IMR-90 (cell line): ENCODE measurements at regions not wholly inside any gene's neighbourhood (a gene's known extent, or its start where the extent isn't known, plus 50 kb on each side); places are given as distances from the start of the nearest gene placed in this dataset.

Source experiments
- ATAC-seq: fragments of 200-7000 bp; cut with Tn5 transposase; 2 replicates; pipeline ENCODE4 v1.9.1; 2020; ENCODE audit warnings: low read depth, mild to moderate bottlenecking, moderate library complexity
- BruUV-seq: library from RNA; stranded (reverse); fragments of 400-500 nt; replicated peaks from 2 replicates; lab custom pipeline; 2021; lab: Mats Ljungman, UMichigan
- CTCF ChIA-PET: fragments of 300-600 bp; formaldehyde crosslinking; extraction: SDS; loops from one replicate; lab custom pipeline; 2021; ENCODE audit warnings: antibody characterized with exemption; lab: Yijun Ruan, JAX
- POLR2A ChIA-PET: fragments of 300-600 bp; sonication (Branson Sonifier 250); formaldehyde crosslinking; loops from one replicate; lab custom pipeline; 2022; ENCODE audit warnings: antibody characterized with exemption; ENCODE audit not compliant: unreplicated experiment; lab: Charles Lee
- DNase-seq: peaks from one replicate; pipeline ENCODE4 v3.0.0; 2013
- H2AFZ ChIP-seq: replicated peaks from 2 replicates; pipeline ENCODE3; 2013; ENCODE audit warnings: low read length, mild to moderate bottlenecking; ENCODE audit not compliant: poor library complexity
- H2AK5ac ChIP-seq: 2 replicates; pipeline ENCODE4 v1.6.1; 2013; ENCODE audit warnings: low read depth, low read length, inconsistent platforms
- H2AK9ac ChIP-seq: replicated peaks from 2 replicates; pipeline ENCODE3; 2013; ENCODE audit warnings: mild to moderate bottlenecking, low read depth, low read length, moderate library complexity; ENCODE audit not compliant: poor library complexity
- H2BK120ac ChIP-seq: 2 replicates; pipeline ENCODE4 v1.6.1; 2013; ENCODE audit warnings: low read depth, low read length, inconsistent platforms
- H2BK15ac ChIP-seq: 3 replicates; pipeline ENCODE4 v1.6.1; 2013; ENCODE audit warnings: low read depth, low read length, inconsistent platforms
- H2BK20ac ChIP-seq: 2 replicates; pipeline ENCODE4 v1.6.1; 2013; ENCODE audit warnings: low read depth, mild to moderate bottlenecking, inconsistent platforms, low read length, moderate library complexity
- H2BK5ac ChIP-seq: 2 replicates; pipeline ENCODE4 v1.6.1; 2013; ENCODE audit warnings: mild to moderate bottlenecking, low read depth, low read length, inconsistent platforms; ENCODE audit not compliant: poor library complexity, severe bottlenecking
- H3K14ac ChIP-seq: replicated peaks from 2 replicates; pipeline ENCODE4 v1.6.1; 2013; ENCODE audit warnings: low read depth, low read length, inconsistent platforms
- H3K18ac ChIP-seq: 2 replicates; pipeline ENCODE4 v1.6.1; 2013; ENCODE audit warnings: low read depth, low read length, control low read depth
- H3K23ac ChIP-seq: 2 replicates; pipeline ENCODE4 v1.6.1; 2013; ENCODE audit warnings: low read depth, low read length, inconsistent platforms
- H3K27ac ChIP-seq: 2 replicates; pipeline ENCODE4 v1.5.1; 2013; ENCODE audit warnings: mild to moderate bottlenecking, control low read depth, low read length; ENCODE audit not compliant: insufficient read depth
- H3K27me3 ChIP-seq: 2 replicates; pipeline ENCODE4 v1.6.1; 2013; ENCODE audit warnings: low read length; ENCODE audit not compliant: control insufficient read depth, insufficient read depth
- H3K36me3 ChIP-seq: 2 replicates; pipeline ENCODE4 v1.6.1; 2013; ENCODE audit warnings: low read length, mixed read lengths; ENCODE audit not compliant: control insufficient read depth, insufficient read depth
- H3K4ac ChIP-seq: 2 replicates; pipeline ENCODE4 v1.6.1; 2013; ENCODE audit warnings: low read depth, low read length, inconsistent platforms
- H3K4me1 ChIP-seq: 2 replicates; pipeline ENCODE4 v1.6.1; 2013; ENCODE audit warnings: low read length, mixed read lengths; ENCODE audit not compliant: control insufficient read depth, insufficient read depth
- H3K4me2 ChIP-seq: 2 replicates; pipeline ENCODE4 v1.6.1; 2013; ENCODE audit warnings: low read depth, mild to moderate bottlenecking, control low read depth, low read length, moderate library complexity
- H3K4me3 ChIP-seq: 2 replicates; pipeline ENCODE4 v1.5.1; 2013; ENCODE audit warnings: low read depth, mild to moderate bottlenecking, control low read depth, low read length, moderate library complexity; ENCODE audit not compliant: insufficient read depth
- H3K56ac ChIP-seq: 2 replicates; pipeline ENCODE4 v1.6.1; 2013; ENCODE audit warnings: low read length, inconsistent platforms; ENCODE audit not compliant: insufficient read depth; ENCODE audit errors: extremely low read depth
- H3K79me1 ChIP-seq, 2 experiments: 2 replicates each; pipeline ENCODE4 v1.6.1; 2013; ENCODE audit warnings: low read length in 2 of 2, inconsistent platforms in 1 of 2, low read depth in 1 of 2
- H3K9ac ChIP-seq: 2 replicates; pipeline ENCODE4 v1.6.1; 2013; ENCODE audit warnings: low read depth, low read length, control low read depth
- H3K9me1 ChIP-seq: 2 replicates; pipeline ENCODE4 v1.6.1; 2013; ENCODE audit warnings: low read length, inconsistent platforms; ENCODE audit not compliant: insufficient read depth
- H3K9me3 ChIP-seq: 2 replicates; pipeline ENCODE4 v1.6.1; 2013; ENCODE audit warnings: low read length; ENCODE audit not compliant: control insufficient read depth, insufficient read depth
- H4K20me1 ChIP-seq: 2 replicates; pipeline ENCODE4 v1.6.1; 2013; ENCODE audit warnings: low read length, inconsistent platforms; ENCODE audit not compliant: insufficient read depth
- H4K5ac ChIP-seq: 2 replicates; pipeline ENCODE4 v1.6.1; 2013; ENCODE audit warnings: mild to moderate bottlenecking, low read depth, low read length, control low read depth
- H4K8ac ChIP-seq, 2 experiments: 2 replicates each; pipeline ENCODE4 v1.6.1; 2013; ENCODE audit warnings: low read depth in 2 of 2, low read length in 2 of 2, control low read depth in 1 of 2, inconsistent platforms in 1 of 2
- H4K91ac ChIP-seq: 2 replicates; pipeline ENCODE4 v1.6.1; 2013; ENCODE audit warnings: low read depth, low read length, inconsistent platforms; ENCODE audit not compliant: insufficient read depth
- BHLHE40 ChIP-seq: fragments of 150-350 bp; IDR thresholded peaks from 2 replicates; pipeline ENCODE4 v1.6.1; 2016; ENCODE audit warnings: mild to moderate bottlenecking, low read depth, low read length
- CEBPB ChIP-seq: IDR thresholded peaks from 2 replicates; pipeline ENCODE4 v1.6.1; 2012; ENCODE audit warnings: low read depth, low read length, improper control_type of control experiment
- CHD1 ChIP-seq: IDR thresholded peaks from 2 replicates; pipeline ENCODE4 v1.6.1; 2012; ENCODE audit warnings: low read depth, low read length, improper control_type of control experiment
- ELK1 ChIP-seq: fragments of 150-350 bp; IDR thresholded peaks from 2 replicates; pipeline ENCODE4 v1.6.1; 2016; ENCODE audit warnings: low read depth, mild to moderate bottlenecking, low read length, moderate library complexity, borderline replicate concordance
- FOS ChIP-seq: fragments of 150-350 bp; IDR thresholded peaks from 2 replicates; pipeline ENCODE4 v1.6.1; 2016; ENCODE audit warnings: low read depth, low read length
- MAFK ChIP-seq: IDR thresholded peaks from 2 replicates; pipeline ENCODE4 v1.6.1; 2012; ENCODE audit warnings: low read depth, low read length, improper control_type of control experiment
- MAZ ChIP-seq: IDR thresholded peaks from 2 replicates; pipeline ENCODE4 v1.6.1; 2012; ENCODE audit warnings: low read depth, mild to moderate bottlenecking, low read length, improper control_type of control experiment, moderate library complexity, borderline replicate concordance
- NFE2L2 ChIP-seq: fragments of 150-350 bp; IDR thresholded peaks from 2 replicates; pipeline ENCODE4 v1.6.1; 2016; ENCODE audit warnings: low read depth, mild to moderate bottlenecking, low read length
- POLR2A ChIP-seq: IDR thresholded peaks from 2 replicates; pipeline ENCODE4 v1.6.1; 2012; ENCODE audit warnings: mild to moderate bottlenecking, low read depth, low read length
- RAD21 ChIP-seq: IDR thresholded peaks from 2 replicates; pipeline ENCODE4 v1.6.1; 2012; ENCODE audit warnings: low read length, improper control_type of control experiment
- RCOR1 ChIP-seq: IDR thresholded peaks from 2 replicates; pipeline ENCODE4 v1.6.1; 2012; ENCODE audit warnings: mild to moderate bottlenecking, low read length, improper control_type of control experiment; ENCODE audit not compliant: insufficient replicate concordance
- RFX5 ChIP-seq: IDR thresholded peaks from 2 replicates; pipeline ENCODE4 v1.8.0; 2012; ENCODE audit warnings: low read depth, mild to moderate bottlenecking, low read length, moderate library complexity
- SMC3 ChIP-seq: fragments of 150-350 bp; IDR thresholded peaks from 2 replicates; pipeline ENCODE4 v1.6.1; 2016; ENCODE audit warnings: low read depth, mild to moderate bottlenecking, antibody characterized with exemption, low read length, moderate library complexity
- WGBS, 2 experiments: methylation state at CpG; one replicate each; pipeline versions ENCODE4 v1.1.5 to v1.1.7; 2013; ENCODE audit warnings: missing lambda C conversion rate in 2 of 2; ENCODE audit not compliant: insufficient read length in 1 of 2; ENCODE audit errors: extremely low coverage in 2 of 2; 5-methylcytosine and 5-hydroxymethylcytosine counted together
- dilution Hi-C: fragments of 300-500 bp; cut with HindIII; formaldehyde crosslinking; loops from one replicate; pipeline ENCODE4 v1.14.3; 2018; ENCODE audit warnings: low sequenced_read_pairs; ENCODE audit not compliant: unreplicated experiment
- in situ Hi-C: fragments of 300-500 bp; cut with MboI; formaldehyde crosslinking; loops from 3 replicates; pipeline ENCODE4 v1.14.3; 2019; ENCODE audit warnings: low sequenced_read_pairs, inconsistent platforms, mixed read lengths
- intact Hi-C: fragments of 100-400 bp; cut with micrococcal nuclease; formaldehyde crosslinking; loops from 2 replicates; pipeline ENCODE4 v1.10.0; 2022
- TF ChIP-seq, protein P1 (sequence below): fragments of 150-350 bp; IDR thresholded peaks from 2 replicates; pipeline ENCODE4 v1.6.1; 2017; ENCODE audit warnings: mild to moderate bottlenecking, antibody characterized with exemption, low read length, low read depth
- TF ChIP-seq, protein P2 (sequence below): conservative IDR thresholded peaks from 2 replicates; pipeline ENCODE4 v1.5.1; 2012; ENCODE audit warnings: mild to moderate bottlenecking, low read depth, low read length, improper control_type of control experiment

- Histone ChIP-seq H2BK15ac (no peak overlapping the region), H2BK20ac (no peak overlapping the region), H2BK5ac (no peak overlapping the region), H3K9ac (no peak overlapping the region), H3K4me1 (peaks cover 2% of the 10 kb centered on the region; the same call in 1 of the 2 replicates), H2AFZ (peak overlapping the region; percentile 66), H3K23ac (no peak overlapping the region), H4K91ac (no peak overlapping the region), H2AK5ac (no peak overlapping the region), H2BK120ac (no peak overlapping the region), H3K27ac (no peak overlapping the region), H3K14ac (no peak overlapping the region), H4K5ac (no peak overlapping the region), H3K79me1 (no peaks in the 10 kb centered on the region), H3K9me3 (no peaks in the 10 kb centered on the region), H4K8ac (no peak overlapping the region), H4K20me1 (no peaks in the 10 kb centered on the region), H3K4me3 (no peak overlapping the region), H3K56ac (no peak overlapping the region), H3K4ac (no peak overlapping the region), H2AK9ac (no peak overlapping the region), H3K18ac (no peak overlapping the region), H3K4me2 (no peak overlapping the region), H3K36me3 (no peaks in the 10 kb centered on the region), H3K27me3 (no peaks in the 10 kb centered on the region), H3K9me1 (no peaks in the 10 kb centered on the region)
- in situ Hi-C loops (no loop called here), intact Hi-C loops (no loop called here), dilution Hi-C loops (no loop called here)
- POLR2A ChIA-PET, result no interaction called here
- 48% methylated on average over 6 of the region's 12 CpGs; no CpG with 5 or more reads in 1 of the 2 experiments for WGBS, 2 experiments
- DNase-seq (no peak), ATAC-seq (no peak)
- no TSS peak for BruUV-seq
- CTCF ChIA-PET, result interaction anchor here (0.6 to 1.1 kb wide), 3 partner anchors 11 to 1740 kb away, joined by 4 to 5 read pairs (median 4); no protein-coding TSS in a partner anchor
- TF ChIP-seq POLR2A (no peak), SMC3 (no peak), NFE2L2 (no peak), RCOR1 (no peak), BHLHE40 (no peak), CHD1 (no peak), MAFK (no peak), MAZ (no peak), FOS (no peak), RAD21 (no peak), RFX5 (no peak), CEBPB (no peak), ELK1 (no peak)
- TF ChIP-seq, protein P1, sequence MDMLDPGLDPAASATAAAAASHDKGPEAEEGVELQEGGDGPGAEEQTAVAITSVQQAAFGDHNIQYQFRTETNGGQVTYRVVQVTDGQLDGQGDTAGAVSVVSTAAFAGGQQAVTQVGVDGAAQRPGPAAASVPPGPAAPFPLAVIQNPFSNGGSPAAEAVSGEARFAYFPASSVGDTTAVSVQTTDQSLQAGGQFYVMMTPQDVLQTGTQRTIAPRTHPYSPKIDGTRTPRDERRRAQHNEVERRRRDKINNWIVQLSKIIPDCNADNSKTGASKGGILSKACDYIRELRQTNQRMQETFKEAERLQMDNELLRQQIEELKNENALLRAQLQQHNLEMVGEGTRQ, result no peak
- TF ChIP-seq, protein P2, sequence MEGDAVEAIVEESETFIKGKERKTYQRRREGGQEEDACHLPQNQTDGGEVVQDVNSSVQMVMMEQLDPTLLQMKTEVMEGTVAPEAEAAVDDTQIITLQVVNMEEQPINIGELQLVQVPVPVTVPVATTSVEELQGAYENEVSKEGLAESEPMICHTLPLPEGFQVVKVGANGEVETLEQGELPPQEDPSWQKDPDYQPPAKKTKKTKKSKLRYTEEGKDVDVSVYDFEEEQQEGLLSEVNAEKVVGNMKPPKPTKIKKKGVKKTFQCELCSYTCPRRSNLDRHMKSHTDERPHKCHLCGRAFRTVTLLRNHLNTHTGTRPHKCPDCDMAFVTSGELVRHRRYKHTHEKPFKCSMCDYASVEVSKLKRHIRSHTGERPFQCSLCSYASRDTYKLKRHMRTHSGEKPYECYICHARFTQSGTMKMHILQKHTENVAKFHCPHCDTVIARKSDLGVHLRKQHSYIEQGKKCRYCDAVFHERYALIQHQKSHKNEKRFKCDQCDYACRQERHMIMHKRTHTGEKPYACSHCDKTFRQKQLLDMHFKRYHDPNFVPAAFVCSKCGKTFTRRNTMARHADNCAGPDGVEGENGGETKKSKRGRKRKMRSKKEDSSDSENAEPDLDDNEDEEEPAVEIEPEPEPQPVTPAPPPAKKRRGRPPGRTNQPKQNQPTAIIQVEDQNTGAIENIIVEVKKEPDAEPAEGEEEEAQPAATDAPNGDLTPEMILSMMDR, result no peak
Measured at GRCh38 chr5:83418356-83419321, 52.9 kb upstream of the VCAN start.
